RPMI7951 (cell line): ENCODE measurements at regions not wholly inside any gene's neighbourhood (a gene's known extent, or its start where the extent isn't known, plus 50 kb on each side); places are given as distances from the start of the nearest gene placed in this dataset.

ENCODE experiments used
- DNase-seq: peaks from one replicate; pipeline ENCODE4 v3.0.0-alpha.2; 2012; ENCODE audit warnings: low read depth

DNA sequence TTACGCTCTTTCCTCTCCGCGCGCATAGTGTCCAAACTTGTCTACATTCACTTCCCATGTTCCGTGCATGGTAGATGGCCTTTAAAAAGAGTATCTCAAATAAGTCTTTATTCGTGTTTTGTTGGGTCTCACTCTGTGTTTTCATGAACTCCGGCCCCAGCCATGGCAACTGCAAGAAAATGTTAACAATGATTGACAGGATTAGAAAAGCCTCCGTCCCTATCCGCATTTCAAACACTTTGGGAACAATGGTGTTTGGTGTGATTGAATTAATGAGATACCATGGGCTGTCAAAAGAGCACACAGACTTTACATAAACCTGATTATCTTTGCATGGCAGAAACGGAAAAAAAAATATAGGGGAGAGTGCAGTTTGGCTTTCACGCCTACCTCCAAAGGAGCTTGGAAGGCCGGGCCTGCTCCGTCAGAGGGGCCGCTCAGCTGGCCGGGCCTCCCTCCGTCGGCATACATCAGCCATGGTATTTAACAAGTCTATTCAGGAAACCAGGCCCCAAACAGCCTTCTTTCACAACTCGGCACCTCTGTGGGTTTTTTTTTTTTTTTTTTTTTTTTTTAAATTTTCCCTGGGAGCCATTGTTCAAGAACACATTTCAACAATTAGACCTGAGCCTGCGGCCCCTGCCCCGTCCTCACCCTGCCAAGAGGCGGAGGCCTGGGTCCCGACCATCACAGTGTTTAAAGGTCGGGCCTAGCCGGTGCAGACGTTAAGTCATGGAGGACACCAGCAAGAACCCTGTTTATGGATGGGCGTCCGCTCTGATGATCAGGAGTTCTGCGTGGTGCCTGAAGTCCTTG is 323.8 kb upstream of the IRX4 start:
- no peak for DNase-seq

DNA sequence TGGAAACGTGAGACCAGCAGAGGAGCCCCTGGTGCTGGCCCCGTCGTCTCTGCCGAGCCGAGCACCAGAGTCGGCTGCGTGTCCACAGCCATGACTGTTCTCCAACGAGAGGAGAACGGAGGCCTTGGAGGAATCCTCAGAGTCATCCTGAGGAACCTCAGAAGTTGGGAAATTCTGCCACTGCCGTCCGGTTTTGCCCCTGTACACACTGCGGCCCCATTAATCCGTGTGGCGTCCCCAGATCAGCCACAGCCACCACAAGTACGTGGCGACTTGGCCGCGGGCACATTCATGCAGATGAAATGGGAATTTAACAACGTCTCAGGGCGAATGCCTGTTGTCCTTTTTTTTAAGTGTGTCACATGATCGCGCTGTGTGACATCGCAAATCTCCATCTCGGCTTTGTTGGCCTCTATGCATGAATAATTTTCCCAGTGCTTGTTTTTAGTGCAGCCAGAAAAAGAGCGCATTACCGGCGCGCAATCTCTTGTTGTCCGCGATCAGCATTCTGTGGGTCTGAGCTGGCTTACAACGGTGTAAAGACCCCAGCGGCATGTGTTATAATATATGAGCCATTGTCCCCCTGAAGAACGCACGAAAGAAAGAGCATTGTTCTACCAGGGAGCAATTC is 323.0 kb upstream of the IRX4 start:
- no peak for DNase-seq

DNA sequence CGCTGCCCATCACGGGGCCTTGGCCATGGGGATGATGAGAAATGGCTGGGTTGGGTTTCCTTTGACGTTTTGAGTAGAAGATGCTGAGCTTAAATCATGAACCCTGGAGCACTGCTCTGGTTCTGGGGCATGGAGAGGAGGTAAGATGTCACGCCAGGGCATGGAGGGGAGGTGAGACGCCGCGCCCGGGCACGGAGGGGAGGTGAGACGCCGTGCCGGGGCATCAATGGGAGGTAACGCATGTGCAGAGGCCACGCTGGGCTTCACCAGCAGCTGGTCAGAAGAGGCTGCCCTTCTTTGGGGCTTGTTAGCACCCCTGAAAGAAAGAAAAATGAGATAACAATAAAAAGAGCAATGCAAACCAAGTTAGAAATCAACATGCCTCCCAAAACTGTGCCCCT is 322.5 kb upstream of the IRX4 start:
- no peak for DNase-seq

DNA sequence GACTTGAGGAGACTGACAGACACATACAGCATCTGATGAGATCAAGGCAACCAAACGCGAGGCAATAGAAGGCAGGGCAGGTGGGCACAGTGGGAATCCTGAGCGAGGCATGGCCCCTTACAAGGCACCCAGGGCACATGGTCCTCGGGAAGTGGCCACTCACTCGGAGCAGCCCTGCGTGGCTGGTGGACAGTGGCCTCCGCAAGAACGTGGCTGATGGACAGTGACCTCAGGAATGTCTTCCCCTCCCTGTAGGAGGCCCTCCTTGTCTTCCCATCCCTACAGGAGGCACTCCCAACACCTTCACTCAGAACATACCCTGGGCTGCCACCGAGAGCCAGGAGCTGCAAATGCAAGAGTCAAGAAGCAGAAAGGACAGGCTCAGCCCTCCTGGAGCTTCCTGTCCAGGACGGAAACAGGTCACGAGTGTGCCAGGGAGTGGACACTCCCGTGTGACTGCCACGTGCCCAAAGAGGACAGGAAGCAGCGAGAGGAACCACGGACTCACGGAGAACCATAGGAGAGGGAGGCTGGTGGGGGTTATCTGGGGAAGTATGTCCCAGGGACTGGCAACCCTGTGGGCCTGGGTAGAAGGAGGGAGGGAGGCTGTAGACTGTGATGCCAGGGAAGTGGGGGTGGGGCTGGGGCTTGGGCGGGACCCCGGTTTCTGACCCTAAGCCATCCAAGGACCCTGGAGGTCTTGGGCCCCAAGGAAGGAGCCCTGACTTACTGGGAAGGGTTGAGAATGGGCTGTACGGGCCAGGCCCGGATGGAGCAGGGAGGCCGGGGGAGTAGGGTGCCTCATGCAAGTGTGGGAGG is 321.9 kb upstream of the IRX4 start:
- no peak for DNase-seq

DNA sequence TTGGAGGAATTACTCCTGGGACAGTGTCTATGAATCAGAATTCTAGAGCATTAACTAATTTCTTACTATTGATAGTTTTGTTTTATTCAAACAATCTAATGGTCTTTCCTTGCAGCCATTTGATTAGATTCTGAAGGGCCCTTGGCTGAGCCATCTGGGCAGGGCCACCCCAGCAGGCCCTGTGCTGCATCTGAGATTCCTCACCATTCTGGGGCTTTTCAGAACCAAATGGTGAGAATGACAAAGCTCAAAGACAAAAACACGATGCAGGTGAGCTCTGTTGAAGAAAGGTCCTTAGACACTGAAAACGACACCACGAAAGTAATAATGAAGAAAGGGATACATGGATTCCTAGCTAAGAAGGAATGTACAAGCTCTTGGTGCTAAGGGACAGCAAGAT is 321.0 kb upstream of the IRX4 start:
- no peak for DNase-seq

DNA sequence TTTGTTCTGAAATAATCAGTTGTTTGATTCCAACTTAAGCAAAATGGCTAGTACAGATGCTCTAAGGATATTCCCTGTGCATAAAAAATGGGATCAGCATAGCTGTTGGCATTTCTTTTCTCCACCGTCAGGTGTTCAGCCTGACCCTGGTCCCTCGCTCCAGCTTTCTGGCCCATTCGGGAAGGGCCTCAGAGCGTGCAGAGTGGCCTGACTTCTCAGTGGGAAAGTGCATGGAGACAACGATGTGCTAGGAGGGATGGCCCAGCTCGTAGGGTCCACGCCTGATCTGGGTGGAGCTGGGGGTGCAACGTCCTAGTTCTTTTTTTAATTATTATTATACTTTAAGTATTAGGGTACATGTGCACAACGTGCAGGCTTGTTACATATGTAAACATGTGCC is 319.1 kb upstream of the IRX4 start:
- DNase-seq = no peak

DNA sequence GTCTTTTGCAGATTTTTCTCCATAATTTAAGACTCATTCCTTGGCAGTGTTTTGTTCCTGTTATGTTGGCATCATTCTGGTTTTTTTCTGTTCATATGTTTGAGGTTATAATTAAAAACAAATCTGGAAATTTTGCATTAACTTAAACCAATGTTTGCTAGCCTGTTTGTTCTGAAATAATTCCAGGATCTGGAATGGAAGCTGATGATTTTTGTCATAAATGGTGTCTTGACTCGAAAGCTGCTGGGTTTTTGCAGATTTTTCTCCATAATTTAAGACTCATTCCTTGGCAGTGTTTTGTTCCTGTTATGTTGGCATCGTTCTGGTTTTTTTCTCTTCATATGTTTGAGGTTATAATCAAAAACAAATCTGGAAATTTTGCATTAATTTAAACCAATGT is 318.7 kb upstream of the IRX4 start:
- no peak for DNase-seq

DNA sequence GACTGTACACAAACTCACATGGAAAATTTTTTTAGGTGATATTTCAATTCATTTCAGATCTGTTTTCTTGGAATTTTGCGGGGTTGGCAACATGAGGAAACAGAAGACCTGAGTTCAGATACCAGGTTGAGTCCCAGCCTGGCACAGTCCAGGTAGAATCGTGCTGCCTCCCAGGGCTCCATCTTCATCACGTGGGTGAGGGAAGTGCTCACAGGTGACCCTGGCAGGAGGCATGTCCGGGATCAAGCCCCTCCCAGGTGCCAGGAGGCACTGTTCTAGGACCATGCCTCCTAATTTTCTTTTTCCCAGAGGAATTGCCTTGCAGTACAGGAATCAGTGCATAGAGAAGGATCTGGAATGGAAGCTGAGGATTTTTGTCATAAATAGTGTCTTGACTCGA is 318.3 kb upstream of the IRX4 start:
- DNase-seq = no peak

DNA sequence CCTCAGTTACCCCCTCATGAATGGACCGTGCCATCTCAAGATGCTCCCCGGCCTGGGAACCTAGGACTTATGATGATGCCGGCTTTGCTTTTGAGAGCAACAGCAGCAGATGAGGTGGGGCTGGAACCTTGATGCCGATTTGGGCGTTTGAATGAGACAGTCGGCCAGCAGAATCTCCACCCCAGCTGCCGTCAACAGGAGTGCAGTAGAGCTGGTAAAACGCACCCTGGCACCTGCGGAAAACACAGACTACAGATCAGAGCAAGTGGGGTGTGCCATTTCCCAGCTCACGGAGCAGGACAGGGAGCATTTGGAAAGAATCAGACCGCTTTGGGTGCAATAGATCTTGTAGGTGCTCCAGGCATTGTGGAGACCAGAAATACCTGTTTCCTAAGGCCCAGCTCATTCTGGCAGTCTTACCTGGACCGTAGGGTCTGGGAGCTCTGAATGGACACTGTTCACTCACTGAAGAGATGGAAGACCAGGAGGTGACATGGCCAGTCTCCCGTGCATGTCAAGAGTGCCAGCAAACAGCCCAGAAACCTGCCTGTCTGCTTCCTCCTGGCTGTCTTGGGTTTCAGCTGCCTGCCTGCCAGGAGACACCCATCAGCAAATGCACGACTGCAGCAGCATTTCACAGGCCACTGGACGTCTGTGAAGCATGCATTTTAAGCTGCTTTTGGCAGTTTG is 317.7 kb upstream of the IRX4 start:
- no peak for DNase-seq

DNA sequence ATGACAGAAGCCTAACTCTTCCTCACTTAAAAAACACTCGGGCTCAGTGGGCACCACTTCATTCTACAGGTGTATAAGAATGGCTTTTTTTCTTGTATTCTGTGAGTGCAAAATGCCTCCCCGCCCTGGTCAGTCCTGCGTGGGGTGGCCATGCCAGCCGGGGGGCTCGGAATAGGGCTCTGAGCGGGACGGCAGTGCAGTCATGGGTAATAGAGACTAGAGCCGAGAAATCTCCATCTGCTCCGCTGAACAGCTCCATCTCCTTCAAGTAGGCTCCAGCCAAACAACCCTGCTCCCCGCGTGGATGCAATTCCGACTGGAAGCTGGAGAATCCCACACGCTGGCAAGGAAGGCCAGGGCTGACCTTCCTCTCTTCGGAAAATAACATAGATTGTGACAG is 317.0 kb upstream of the IRX4 start:
- DNase-seq = no peak

DNA sequence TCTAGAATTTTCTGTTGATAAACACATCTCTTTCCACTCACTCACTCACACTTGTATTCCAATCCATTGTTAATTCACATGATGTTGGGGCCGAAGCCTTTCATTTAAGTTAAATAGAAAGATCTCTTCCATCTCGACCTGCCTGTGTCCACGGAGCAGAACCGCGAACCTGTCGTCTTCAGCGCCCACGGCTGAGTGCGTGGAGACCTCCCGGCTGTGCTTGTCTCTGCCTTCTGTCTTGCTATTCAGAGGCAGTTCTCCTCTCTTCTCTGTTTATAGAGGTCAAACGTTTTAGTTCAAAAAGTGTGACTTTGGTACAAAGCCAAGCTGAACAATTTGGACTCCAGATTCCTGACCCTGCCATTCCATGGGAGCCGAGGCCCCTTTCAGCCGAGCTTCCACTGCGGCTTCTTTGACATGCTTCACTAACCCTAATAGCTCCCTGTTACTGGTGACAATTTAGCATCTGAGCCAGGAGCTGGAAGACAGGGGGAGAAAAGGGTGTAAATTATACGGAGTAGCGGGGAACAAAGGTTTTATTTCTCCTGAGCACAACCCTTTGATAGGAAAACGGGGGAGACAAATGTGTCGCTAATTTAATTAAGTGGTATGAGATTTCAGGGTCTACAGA is 314.4 kb upstream of the IRX4 start:
- no peak for DNase-seq

DNA sequence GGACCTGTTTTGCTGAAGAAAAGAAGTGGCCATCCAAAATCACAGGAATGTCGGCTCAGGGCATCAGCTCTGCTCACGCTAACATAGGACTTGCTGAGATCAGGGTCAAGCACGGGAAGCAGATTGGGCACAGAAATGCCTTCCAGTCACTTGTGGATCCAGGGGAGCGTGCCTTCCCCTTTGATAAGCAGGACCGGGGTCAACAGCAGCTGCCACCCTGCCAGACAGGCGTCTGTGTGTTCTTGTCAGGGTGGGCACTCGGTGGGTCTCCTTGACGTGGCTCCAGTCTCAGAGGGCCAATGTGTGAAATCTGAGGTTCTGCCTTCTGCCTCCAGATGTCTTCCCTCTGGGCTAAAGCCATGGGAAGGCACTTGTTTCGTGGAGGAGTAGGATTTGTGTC is 313.7 kb upstream of the IRX4 start:
- DNase-seq = no peak

DNA sequence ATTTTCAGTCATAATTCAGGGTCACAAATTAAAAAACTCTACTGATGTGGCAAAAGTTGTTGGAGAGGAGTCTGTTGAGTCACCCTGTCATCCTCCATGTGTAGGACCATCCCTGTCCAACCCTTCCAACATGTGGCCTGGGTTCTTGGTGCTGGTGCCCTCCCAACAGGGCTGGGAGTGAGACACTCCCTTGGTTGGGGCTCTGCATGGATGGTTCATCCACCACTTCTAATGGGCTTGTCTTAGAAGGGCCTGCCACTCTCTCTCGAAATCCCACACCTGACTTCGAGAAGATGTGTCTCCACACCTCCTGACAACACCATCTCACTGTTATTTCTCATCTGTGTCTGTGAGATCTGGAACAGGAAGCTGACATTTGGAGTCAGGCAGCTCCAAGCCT is 312.2 kb upstream of the IRX4 start:
- no peak for DNase-seq

DNA sequence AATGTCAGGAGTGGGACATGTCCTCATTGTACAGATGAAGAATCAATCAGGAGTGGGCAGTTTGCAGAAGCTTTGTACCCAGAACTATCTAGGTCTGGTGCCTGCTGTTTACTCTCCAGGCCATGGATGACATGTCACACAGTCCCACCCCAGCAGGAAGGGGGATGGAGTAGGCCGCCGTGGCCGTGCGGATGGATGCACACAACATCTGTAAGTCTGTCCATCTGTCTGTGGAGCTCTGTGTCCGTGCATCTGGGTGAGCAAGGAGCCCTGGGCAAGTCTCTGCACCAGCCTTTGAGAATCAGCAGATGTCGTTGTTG is 311.5 kb upstream of the IRX4 start:
- no peak for DNase-seq

DNA sequence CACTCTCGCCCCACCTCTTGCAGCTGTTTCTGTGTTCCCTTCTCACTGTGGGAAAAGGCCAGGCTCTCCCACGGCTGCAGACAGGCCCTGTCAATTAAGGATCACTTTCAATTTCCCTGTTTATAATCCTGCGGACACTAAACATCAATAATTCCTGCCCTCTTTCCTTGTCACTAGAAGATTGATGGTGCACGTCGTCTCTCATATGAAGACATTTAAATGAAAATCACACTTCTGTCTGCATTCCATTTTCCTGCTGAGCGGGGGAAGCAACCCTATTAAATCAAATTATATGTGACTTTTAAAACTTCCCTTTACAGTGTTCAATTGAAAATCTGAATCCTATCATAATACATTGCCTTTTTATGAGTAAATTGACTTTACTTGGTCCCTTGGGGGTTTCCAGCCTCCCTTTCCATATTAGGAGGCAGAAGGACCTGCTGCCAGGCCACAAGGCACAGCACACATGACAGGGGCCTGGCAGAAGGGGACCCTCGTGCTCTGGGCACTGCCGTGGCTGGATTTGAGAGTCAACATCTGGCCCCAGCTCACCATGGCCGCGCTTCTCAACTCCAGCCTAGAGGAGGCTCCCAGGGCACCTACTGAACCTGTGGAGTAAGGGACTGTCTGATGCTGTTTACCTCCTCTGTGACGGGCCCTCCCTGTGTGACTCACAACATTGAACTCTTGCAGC is 311.0 kb upstream of the IRX4 start:
- no peak for DNase-seq

DNA sequence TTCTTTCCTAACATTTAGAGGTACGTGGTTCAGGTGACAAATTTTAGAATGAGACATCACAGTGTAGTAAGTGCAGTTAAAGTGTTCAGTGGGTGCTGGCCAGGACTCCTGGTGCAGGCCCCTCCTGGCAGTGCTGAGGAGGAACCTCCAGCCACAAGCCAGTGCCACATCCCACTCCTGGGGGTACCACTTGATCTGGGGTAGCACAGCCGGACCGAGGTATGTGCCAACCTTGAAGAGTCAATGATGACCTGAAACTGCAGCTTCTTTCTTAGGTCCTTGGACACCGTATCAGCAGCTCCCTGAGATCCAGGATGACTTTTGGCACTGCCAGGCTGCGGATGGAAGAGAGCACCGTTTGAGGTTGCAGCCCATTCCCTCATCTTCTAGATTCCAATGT is 310.4 kb upstream of the IRX4 start:
- no peak for DNase-seq

DNA sequence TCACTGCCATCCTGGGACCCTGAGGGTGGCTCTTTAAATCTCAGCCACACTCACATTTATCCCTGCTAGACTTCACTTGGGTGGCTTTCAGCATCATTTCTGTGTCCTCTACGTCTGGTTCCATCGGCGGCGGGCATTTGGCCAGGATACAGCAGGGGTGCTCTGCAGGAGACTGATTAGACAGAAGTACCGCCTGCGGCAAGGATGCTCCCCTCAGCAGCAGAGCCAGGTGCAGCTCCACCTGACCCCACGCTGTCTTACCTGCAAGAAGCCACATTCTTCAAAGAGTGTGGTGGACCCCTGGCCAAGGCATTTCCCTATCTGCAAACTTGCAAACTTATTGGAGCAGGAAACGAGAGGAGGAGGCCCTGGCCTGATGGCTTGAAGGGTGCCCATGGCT is 309.8 kb upstream of the IRX4 start:
- no peak for DNase-seq

DNA sequence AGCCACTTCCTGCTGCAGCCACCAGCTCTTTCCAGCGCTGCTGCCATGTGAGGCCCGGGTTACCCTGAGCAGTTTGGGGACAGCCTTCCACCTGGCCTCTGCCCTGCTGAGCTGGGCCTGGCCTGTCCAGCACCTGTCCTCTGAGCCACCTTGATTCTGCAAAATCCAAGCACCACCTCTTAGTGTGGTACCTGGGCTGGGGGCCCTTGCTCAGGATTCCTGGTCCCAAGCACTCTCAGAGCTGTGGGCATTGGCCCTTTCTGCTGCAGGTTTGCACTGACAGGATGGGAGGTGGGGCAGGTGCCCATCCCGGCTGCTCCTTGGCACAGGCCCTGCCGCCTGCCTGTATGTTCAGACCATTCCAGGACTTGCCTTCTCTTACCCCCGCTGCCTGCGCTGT is 309.2 kb upstream of the IRX4 start:
- no peak for DNase-seq

DNA sequence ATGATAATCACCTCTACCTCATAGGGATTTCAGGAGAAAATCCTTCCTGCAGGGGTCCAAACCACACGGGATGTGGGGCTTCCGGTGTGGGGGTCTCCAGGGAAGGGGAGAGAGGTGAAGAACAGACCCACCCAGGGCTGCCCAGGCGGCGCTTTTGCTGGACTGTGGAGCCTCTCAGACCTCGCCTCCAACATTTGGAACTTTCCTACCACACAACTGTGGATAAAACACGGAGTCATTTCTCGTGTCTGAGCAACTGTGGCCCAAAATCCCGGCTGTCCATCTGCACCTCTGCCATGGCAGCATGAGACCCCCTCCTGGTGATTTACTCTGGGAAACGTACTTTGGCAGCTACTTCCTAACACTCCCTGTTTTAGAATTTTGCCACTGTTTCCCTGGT is 307.8 kb upstream of the IRX4 start:
- DNase-seq = no peak

DNA sequence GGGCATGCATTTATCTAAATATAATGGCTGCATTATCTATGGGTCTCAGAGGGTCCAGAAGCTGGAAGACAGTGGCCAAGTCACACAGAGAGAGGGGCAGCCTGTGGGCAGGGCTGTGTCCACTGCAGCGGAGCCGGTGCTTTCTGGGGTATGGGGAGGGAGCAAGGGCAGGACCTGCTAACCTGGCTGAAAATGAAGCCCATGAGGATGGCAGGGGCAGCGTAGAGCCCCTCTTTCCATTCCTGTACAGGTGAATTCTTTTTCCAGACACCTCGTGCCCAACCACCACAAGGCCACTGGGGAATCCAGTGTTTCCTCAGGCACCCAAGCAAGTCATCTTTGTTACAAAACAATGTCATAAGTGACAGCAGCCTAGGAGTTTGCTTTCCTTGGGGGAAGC is 305.9 kb upstream of the IRX4 start:
- DNase-seq = no peak

DNA sequence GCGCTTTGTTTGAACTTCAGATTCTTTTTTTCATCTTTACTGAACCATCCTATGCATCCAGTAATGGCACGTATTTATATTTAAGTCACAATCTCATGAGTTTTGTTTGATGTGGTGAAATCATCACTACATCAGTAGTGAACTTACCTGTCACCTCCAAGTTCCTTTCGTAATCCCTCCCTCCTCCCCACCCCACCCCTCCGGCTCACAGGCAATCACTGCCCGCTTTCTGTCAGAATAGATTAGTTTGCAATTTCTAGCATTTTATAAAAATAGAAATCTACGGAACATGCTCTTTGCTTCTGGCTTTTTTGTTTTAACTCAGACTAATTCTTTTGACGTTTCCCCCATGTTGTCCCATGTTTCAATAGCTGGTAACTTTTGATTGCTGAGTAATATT is 305.4 kb upstream of the IRX4 start:
- DNase-seq = no peak
